IPS DF 19.7 (cell line): ENCODE measurements at regions not wholly inside any gene's neighbourhood (a gene's known extent, or its start where the extent isn't known, plus 50 kb on each side); places are given as distances from the start of the nearest gene placed in this dataset.

ENCODE experiments used
- DNase-seq: peaks from one replicate; pipeline ENCODE4 v3.0.0-alpha.2; 2013; ENCODE audit warnings: low read depth, low spot score

- DNase-seq = no peak
Measured at GRCh38 chr16:64250866-64251265, 871.0 kb downstream of the CDH11 start.

GRCh38 chr16:64242492-64242891 is 879.4 kb downstream of the CDH11 start:
- no peak for DNase-seq

GRCh38 chr16:64240586-64240985 is 881.3 kb downstream of the CDH11 start:
- no peak for DNase-seq

- no peak for DNase-seq
Measured at GRCh38 chr16:64238571-64238970, 883.3 kb downstream of the CDH11 start.

DNA sequence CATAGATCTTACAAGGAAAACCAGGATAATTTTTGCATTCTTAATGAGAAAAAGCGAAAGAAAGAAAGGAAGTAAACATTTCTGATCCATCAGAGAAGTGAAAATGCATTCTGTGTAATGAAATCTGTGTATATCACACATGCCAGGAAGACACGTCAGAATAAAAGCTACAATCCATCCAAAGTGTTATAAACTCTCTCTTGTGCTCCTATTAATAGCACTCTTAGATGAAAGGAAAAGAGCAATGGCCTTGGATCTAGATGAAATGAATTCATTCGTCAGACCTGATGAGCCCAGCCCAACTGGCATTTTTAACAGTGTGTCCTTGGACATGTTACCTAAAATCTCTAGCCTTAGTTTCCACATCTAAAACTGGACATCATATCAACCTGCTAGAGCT is 885.5 kb downstream of the CDH11 start:
- DNase-seq = no peak

- DNase-seq = no peak
Measured at GRCh38 chr16:64234200-64234599, 887.7 kb downstream of the CDH11 start.

DNA sequence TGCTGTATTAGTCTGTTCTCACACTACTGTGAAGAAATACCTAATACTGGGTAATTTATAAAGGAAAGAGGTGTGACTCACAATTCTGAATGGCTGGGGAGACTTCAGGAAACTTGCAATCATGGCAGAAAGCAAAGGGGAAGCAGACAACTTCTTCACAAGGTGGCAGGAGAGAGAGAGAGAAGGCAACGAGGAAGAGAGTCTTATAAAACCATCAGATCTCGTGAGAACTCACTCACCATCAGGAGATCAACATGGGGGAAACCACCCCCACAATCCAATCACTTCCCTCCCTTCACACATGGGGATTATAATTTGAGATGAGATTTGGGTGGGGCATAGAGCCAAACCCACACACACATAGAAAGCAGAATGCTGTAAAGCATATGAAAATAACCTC is 896.2 kb downstream of the CDH11 start:
- no peak for DNase-seq

DNA sequence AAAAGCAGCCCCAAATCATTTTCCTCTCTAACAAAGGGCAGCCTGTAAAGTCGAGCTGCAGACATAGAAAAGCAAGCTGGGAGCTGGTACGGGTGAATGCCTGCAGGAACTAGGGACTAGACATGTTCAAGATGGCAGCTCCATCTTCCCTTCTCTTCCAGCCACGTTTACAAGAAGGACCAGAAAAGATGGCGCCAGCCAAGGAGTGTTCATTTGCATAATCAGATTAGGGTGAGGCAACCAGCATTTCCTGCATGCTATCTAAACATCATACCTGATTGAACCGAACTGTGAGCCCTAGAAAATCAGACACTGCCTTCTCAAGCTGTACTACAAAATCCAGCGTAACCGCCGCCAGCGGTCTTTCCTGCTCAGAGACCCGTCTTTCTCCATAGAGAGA is 896.8 kb downstream of the CDH11 start:
- DNase-seq = no peak

GRCh38 chr16:64217789-64218535 is 903.9 kb downstream of the CDH11 start:
- DNase-seq = no peak

DNA sequence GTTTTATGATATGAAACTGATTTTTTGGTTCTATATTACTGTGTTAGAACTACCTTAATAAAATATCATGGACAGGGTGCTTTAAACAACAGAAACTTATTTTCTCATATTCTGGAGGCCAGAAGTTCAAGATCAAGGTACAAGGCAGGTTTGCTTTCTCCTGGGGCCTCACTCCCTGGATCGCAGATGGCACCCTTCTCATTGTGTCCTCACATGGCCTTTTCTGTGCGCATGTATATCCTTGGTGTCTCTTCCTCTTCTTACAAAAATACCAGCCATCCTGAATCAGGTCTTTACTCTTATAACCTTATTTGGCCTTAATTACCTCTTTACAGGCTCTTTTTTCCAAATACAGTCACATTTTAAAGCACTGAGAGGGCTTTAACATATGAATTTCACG is 906.1 kb downstream of the CDH11 start:
- DNase-seq = no peak

GRCh38 chr16:64211331-64211730 is 910.5 kb downstream of the CDH11 start:
- DNase-seq = no peak

DNA sequence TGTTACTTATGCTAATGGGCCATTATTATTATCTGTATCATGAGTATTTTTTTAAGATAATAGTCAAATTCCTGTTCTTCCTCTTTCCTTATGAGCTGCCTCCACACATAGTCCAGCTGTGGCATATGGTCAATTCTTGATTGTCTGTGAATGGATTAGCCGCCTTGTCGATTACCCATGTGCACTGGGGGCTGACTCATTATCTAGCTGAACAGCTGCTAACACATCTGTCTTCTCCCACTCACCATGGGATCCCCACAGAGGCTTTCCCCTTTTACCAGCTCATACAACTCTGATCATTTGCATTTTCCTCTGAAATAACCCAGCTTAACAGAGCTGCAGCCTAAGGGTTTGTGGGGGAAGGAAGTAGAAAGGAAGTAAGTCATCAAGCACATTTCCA is 915.0 kb downstream of the CDH11 start:
- DNase-seq = no peak

- no peak for DNase-seq
Measured at GRCh38 chr16:64203126-64203525, 918.7 kb downstream of the CDH11 start.

GRCh38 chr16:64202571-64202970 is 919.3 kb downstream of the CDH11 start:
- DNase-seq = no peak

DNA sequence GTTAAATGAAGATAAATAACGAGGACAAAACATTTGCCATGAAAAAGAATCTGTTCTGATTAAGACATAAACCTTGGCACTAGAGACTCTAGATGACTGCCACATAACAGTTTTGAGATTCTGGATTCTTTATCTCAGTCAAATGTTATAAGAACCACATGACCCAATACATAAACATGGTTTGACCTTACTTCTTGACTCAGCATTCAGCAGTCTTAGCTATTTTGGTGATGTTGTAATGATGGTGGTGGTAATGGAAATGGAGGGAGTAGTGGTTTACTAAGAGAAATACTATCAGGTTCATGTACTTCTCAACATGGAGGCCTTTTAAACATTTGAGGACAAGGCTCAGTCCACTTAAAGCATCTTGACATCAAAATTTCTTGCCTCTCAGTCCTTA is 925.4 kb downstream of the CDH11 start:
- no peak for DNase-seq

- no peak for DNase-seq
Measured at GRCh38 chr16:64185954-64186353, 935.9 kb downstream of the CDH11 start.

GRCh38 chr16:64184156-64184555 is 937.7 kb downstream of the CDH11 start:
- DNase-seq = no peak

- DNase-seq = no peak
Measured at GRCh38 chr16:64182985-64183384, 938.9 kb downstream of the CDH11 start.

DNA sequence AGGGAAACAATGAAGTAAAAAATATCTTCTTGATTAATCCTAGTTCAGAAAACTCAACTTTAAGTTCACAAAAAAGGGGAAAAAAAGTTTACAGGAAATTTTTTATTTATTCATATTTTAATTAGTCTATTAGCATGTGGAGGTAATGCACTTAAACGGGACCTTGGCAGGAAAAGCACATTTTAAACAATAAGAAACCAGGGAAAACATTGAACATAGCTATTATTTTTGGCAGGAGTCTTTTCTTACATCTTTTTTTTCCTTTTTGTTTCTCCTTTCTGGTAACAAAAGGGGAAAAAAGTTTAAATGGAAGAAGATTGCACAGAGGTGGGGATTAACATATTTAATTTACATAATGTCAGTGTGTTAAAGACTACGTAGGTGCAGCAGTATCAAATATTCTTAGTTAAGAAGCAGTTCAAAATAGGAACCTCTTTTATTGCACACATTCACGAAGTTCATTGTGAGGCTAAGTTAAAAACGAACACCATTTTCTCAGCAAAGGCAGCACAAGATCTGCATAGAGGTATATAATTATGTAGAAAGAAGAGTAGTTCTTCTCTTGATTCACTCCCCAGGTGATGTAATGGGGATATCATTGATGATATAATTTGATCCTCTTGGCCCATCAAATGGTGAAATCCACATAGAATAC is 940.5 kb downstream of the CDH11 start:
- DNase-seq = no peak

DNA sequence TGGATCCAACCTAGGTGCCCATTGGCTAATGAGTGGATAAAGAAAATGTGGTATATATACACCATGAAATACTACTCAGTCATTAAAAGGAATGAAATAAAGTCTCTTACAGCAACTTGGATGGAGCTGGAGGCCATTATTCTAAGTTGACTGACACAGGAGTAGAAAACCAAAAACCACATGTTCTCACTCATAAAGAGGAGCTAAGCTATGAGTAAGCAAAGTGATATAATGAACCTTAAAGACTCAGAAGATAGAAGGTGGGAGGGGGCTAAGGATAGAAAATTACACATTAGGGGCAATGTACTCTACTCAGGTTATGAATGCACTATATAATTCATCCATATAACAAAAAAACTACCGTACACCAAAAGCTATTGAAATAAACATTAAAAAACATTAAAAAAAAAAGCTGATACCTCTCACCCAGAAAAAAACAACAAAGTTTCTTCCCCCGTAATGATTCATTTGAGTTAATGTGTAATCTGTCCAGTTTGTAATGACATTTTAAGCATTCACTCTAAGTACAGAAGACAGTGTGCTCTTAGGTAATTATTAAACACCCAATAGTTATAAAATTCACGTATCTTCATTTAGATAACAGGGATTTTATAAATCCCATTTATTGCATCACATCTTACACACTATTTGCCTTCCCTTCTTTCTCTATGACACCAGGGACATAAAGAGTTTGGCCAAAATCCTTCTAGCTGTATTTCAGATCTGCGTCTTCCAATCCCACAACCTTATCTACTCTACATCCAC is 941.5 kb downstream of the CDH11 start:
- DNase-seq = no peak

DNA sequence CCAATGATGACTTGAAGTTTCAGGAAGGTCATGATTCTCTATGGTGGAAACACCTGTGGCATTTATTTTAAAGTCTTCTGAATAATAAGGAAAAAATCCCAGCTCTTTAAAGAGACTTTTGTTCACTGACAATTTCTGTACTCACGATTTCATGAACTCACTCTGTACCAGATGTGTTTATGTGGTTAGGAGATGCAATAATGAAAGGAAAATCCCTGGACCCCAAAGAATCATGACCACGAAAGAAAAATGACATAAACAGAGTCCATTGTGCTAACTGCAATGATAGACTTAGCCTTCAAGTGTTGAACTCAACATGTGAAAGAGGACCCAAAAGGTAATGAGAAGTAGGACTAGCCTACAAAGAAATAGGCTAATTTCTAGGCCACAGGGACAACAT is 947.5 kb downstream of the CDH11 start:
- no peak for DNase-seq

DNA sequence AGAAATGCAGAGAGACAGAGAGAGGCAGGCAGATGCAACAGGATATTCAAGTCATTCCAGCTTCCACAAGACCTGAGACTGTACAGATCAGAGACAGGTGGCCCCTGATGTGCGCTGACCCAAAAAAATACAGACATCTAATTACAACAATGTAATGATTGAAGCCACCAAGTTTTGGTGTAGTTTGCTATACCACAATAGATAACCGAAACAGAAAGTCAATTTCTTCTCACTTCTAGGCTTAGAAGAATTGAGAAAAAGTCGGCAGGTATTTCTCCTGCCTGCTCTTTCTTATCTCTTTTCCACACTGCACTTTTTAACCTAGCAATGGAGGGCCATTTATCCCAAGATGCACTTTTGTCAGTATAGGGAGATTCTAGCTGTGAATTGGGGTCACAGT is 949.2 kb downstream of the CDH11 start:
- no peak for DNase-seq

- no peak for DNase-seq
Measured at GRCh38 chr16:64172226-64172625, 949.6 kb downstream of the CDH11 start.
